GM12891 (cell line): ENCODE measurements at regions not wholly inside any gene's neighbourhood (a gene's known extent, or its start where the extent isn't known, plus 50 kb on each side); places are given as distances from the start of the nearest gene placed in this dataset.
A peak's percentile ranks its signal among the peaks of the same experiment; 100 is the strongest.

Experiments used
- DNase-seq: peaks from one replicate; pipeline ENCODE4 v3.0.0; 2011; ENCODE audit warnings: low spot score; ENCODE audit not compliant: insufficient read length
- FAIRE-seq: peaks from 2 replicates; lab custom pipeline; 2011; peaks lifted over from hg19 to GRCh38; lab: Jason Lieb, UNC
- PAX5 ChIP-seq: IDR thresholded peaks from 2 replicates; pipeline ENCODE4 v1.6.1; 2011; ENCODE audit warnings: low read length, moderate library complexity, mild to moderate bottlenecking; ENCODE audit not compliant: insufficient read depth, severe bottlenecking
- POLR2A ChIP-seq: IDR thresholded peaks from 2 replicates; pipeline ENCODE4 v1.6.1; 2011; ENCODE audit warnings: low read depth, low read length, control low read depth
- POLR2AphosphoS5 ChIP-seq: IDR thresholded peaks from 2 replicates; pipeline ENCODE4 v1.6.1; 2011; ENCODE audit warnings: low read depth, low read length, control low read depth
- POU2F2 ChIP-seq: IDR thresholded peaks from 2 replicates; pipeline ENCODE4 v1.6.1; 2011; ENCODE audit warnings: low read depth, mild to moderate bottlenecking, control low read depth, low read length, moderate library complexity
- SPI1 ChIP-seq: IDR thresholded peaks from 2 replicates; pipeline ENCODE4 v1.6.1; 2011; ENCODE audit warnings: low read depth, low read length, control low read depth
- TAF1 ChIP-seq: IDR thresholded peaks from 2 replicates; pipeline ENCODE4 v1.6.1; 2011; ENCODE audit warnings: low read depth, low read length, control low read depth

DNA sequence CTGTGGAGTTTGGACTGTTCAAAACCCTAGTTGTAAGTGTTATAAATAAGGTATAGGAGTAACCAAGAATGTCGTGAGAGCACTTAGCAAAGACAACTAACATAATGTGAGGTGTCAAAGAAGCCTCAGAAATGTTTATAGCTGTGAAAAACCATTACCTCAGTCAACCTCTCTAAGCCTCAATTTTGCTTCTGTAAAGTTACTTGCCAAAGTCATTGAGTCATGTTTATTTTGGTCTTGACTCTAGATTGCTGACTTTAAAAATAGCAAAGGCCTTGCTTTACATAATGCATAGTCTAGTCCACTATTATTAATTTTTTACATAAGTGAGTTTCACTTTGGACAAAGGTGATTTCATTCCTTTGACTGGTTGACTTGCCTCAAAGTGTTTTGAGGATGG is 257.6 kb upstream of the CXXC4 start:
- DNase-seq (no peak), FAIRE-seq (no peak)
- TF ChIP-seq POLR2A (no peak), PAX5 (no peak), POLR2AphosphoS5 (no peak), POU2F2 (no peak), TAF1 (no peak), SPI1 (no peak)

DNA sequence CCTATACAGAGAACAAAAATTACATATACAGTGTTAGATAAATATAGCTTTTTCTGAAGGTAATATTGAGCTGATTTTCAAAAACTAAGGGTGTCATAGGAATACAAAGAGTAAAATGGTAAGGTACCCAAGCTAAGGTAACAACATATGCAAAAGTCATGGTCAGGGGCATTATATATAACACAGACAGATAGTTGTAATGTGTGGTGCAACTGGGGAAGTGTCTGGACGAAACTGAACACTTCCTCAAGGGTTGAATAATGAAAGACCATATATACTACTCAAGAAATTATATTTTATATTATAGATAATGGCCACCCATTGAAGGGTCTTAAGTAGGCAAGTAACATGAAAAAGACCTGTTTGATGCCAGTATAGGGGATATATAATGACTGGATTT is 262.1 kb upstream of the CXXC4 start:
- DNase-seq (no peak), FAIRE-seq (peak; percentile 43)
- TF ChIP-seq PAX5 (no peak), SPI1 (peak; percentile 59; the same call in 1 of the 2 replicates)

DNA sequence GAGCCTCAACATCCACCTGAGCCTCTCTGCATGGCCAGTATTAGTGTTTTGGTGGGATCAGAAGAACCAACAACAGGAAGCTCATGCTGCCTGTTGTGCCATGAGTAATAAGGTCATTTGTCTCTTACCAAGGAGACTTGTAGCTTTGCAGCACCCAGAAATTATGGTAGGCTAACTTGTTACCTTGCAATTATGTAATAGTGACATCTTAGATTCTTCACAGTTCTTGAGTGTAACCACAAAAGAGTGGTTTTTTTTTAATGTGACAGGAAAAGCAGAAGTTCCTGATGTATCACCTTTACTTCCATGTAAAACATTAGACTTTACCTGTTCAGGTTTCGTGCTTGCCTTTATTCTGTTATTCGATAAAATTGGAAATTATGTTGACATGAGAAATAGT is 263.9 kb upstream of the CXXC4 start:
- FAIRE-seq (peak; percentile 72), DNase-seq (no peak)
- TF ChIP-seq POU2F2 (no peak), TAF1 (no peak), POLR2AphosphoS5 (no peak), PAX5 (no peak), SPI1 (no peak), POLR2A (no peak)

GRCh38 chr4:104763554-104764222 is 269.0 kb upstream of the CXXC4 start:
- TF ChIP-seq POU2F2, result no peak
- no peak for TF ChIP-seq TAF1
- no peak for TF ChIP-seq POLR2AphosphoS5
- TF ChIP-seq POLR2A, result no peak
- TF ChIP-seq PAX5, result no peak
- no peak for TF ChIP-seq SPI1
- FAIRE-seq, result no peak
- no peak for DNase-seq

DNA sequence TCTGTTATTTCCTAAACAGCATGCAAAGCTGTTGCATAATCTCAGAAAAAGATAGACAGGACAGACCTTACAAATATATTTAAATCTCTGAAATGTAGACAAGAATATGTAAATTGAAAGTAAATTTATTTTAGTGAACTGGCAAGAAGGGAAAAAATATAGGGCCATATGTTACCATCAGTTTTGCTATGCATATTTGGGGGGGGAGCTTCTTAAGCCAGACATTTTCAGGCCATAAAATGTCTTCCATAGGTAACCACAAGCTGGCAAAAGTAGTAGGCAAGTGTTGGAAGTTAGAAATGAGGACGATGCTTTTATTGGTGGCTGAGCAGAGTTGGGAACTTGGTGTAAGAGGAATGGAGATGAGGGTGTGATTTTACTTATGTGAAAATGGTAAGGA is 272.0 kb upstream of the CXXC4 start:
- no peak for FAIRE-seq
- TF ChIP-seq POLR2AphosphoS5, result no peak
- TF ChIP-seq SPI1, result no peak
- no peak for TF ChIP-seq TAF1
- TF ChIP-seq PAX5, result no peak
- no peak for TF ChIP-seq POLR2A
- no peak for DNase-seq

GRCh38 chr4:104772849-104773248 is 278.2 kb upstream of the CXXC4 start:
- DNase-seq, result no peak
- no peak for TF ChIP-seq POLR2A
- FAIRE-seq, result no peak

DNA sequence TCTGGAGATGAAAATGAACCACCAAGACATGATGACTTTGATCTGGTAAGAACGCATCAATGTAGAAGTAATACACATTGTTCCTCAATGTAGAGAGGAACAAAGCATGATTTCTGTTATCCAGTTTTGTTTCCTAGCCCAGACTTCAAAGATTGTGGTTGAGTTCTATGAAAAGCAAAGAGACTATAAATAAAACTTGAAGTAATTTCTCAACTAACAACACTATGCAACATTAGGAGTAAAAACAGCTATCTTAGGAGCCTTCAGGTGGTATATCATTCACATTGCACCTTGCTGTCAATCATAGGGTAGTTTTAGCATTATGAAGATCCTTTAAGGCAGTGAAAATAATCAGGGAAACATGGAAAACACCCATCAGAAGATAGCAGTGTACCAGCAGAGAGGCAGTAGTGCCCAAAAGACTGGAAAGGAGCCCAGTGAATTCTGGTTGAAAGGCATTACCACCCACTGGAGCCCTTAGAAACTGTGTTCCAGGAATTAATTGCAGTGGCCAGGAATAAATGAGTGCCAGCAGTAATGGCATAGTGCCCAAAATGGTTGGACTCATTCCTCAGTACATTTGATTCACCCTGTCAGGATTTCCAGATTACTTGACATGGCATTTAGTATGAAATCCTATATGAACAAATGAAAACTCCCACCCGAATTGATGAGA is 300.7 kb upstream of the CXXC4 start:
- FAIRE-seq, result no peak
- TF ChIP-seq SPI1 (0 out of 2 replicates have a peak, but pooled peaks have one; percentile 19), PAX5 (no peak)
- no peak for DNase-seq

DNA sequence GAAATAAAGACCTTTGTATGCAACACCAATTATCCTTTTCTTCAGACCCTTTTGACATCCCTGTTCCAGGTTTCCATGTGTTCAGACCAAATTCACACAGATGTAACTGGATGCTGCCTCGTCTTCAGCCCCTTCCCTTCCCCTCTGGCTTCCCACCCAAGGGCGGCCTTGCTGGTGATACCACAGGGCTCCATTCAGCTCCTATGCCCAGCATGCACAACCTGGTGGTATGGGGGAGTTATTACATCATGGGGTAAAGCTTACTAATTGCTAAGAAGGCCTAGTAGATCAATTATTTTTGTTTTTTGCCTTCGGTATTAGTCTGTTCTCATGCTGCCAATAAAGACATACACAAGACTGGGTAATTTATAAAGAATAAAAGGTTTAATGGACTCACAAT is 317.0 kb upstream of the CXXC4 start:
- FAIRE-seq (no peak), DNase-seq (no peak)
- TF ChIP-seq POU2F2 (no peak), POLR2A (no peak), TAF1 (no peak), PAX5 (no peak), POLR2AphosphoS5 (no peak), SPI1 (no peak)

DNA sequence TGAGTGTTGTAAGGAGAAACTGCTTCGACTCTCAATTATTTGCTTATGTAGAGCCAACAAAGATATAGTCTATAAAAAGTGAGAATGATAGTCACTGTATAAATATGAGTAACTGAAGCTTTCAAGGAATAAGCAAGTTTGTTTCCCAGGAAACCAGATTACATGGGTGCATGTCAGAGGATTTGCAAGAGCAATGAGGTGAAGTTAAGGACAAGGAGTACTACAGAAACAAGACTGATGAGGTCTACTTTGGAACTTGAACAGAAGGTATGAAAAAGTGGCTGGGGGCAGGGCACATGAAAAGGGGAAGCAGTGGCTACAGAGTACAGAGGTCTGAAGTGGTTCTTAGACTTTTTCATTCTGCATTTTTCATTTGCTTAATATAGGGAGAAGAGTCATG is 321.0 kb upstream of the CXXC4 start:
- TF ChIP-seq TAF1 (no peak), PAX5 (no peak), POLR2A (no peak), POU2F2 (no peak), SPI1 (peak; percentile 39), POLR2AphosphoS5 (no peak)
- FAIRE-seq, result no peak
- DNase-seq, result no peak

DNA sequence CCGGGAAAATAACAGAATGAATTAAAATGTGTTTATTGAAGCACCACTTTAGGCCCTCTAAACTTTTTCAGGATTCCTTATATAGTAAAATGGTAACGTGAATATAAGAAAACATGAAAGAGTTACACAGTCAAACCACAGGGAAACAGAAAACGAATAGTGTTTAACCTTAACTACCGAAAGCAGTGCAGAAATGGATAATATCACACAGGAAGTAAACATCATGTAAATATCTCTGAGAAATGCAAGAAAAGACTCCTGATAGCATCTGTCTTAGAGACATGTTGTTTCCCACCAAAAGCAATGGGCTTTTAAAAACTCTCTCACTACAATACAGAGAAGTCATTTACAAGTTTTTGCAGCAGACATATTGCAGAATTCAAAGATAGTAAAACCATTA is 323.9 kb upstream of the CXXC4 start:
- TF ChIP-seq SPI1 (no peak), POLR2A (no peak), PAX5 (no peak), POU2F2 (no peak), TAF1 (no peak), POLR2AphosphoS5 (no peak)
- FAIRE-seq, result no peak

DNA sequence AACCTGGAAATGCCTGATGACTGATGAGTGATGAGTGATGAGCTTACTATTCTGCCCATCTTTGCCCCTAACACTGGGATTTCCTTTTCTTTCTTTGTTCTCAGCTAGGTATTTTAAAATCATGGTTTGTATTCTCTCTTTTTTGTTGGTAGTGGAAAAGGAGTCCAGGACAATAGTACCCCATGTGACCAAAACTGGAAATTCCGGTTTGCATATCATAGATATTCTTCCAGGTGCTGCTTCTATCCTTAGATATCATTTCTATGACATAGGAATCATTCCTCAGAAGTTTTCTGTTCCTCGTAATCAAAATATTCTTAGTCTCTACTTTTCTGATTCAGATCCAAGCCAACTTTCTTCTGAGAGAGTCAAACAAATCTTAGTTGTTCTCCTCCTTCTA is 320.5 kb upstream of the TET2 start:
- DNase-seq (no peak), FAIRE-seq (no peak)
- no peak for TF ChIP-seq POLR2AphosphoS5
- TF ChIP-seq SPI1, result no peak
- no peak for TF ChIP-seq POLR2A
- no peak for TF ChIP-seq POU2F2
- TF ChIP-seq PAX5, result no peak
- TF ChIP-seq TAF1, result no peak

More for the DNA sequence above, 323.9 kb upstream of the CXXC4 start:
- no peak for DNase-seq
